ENCODE measurements at regions not wholly inside any gene's neighbourhood (a gene's known extent, or its start where the extent isn't known, plus 50 kb on each side); places are given as distances from the start of the nearest gene placed in this dataset.
A peak's percentile ranks its signal among the peaks of the same experiment; 100 is the strongest.
"Not testable (repeated sequence)": the region's sequence is repeated elsewhere in the genome, so short reads cannot be mapped to it uniquely, and the experiment has no call there.

DNA sequence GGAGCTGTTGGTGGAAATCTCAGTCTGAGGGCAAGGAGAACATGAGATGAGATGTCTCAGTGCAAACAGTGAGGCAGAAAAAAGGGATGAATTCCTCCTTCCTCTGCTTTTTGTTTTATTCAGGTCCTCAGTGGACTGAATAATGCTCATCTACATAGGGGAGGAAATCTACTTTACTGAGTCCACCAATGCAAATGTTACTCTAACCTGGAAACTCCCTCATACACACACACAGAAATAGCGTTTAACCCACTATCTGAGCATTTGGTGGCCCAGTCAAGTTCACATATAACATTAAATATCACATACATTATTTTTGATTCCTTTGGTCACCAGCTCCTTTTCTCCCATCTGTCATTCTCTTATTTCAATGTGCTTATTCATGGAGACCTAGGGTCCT lies 418.8 kb downstream of the TMEM135 start:
- DNase-seq = no peak

DNA sequence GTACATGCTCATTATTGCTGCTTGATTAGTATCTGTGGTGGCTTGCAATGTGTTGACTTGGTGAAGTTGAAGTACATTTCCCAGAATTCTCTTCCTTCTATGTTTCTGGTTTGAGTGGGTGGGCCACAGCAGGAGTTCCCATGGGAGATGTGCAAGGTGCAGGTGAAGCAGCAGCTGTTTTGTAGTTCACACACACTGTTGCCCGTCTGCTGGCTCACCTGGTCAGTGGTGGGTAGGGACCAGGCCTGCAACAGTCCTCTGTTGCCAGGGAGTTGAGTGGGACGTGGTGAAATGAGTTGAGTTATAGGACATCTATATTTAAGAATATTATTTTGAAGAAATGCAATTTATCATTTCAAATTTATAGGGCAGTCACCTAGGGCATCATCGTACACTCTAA lies 417.4 kb downstream of the TMEM135 start:
- DNase-seq = no peak

DNA sequence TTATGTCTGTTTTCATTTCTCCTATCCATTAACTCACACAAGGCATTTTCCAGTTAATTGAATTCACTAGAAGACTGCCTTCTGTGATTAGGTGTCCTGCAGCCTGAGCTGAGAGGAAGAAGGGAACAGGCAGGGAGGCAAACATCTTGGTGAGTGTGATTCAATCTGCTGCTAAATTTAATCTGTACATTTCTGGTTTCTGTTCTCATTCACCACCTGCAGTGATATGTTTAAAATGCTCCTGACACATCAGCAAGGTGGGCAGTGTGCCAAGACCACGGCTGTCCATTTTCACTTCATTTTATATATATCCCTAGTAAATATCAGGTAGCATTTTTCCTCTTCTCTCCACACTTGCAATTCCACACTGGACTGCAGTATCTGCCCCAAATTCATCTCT lies 416.5 kb downstream of the TMEM135 start:
- no peak for DNase-seq

GRCh38 chr11:87453531-87454089 lies 415.9 kb downstream of the TMEM135 start:
- DNase-seq = no peak

GRCh38 chr11:87452025-87452424 lies 414.3 kb downstream of the TMEM135 start:
- DNase-seq = not testable (repeated sequence)

DNA sequence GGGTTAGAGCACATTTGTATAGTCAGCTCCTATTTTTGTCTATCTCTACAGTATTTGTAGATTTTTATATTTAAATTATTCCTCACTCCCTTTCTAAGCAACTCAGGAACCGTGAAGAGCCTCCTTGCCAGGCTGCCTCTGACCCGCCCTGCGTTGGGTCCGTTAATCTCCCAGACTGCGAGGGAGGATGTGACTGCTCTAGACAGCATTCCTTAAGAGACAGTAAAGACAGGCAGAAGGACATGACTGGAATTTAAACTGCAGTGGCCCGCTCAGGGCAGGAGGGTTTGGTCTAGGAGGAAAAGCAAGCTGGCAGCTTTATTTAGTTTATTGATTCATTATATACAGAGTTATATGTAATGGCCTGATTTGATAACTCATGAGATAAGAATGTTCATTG lies 413.7 kb downstream of the TMEM135 start:
- no peak for DNase-seq

- DNase-seq = no peak
Observed at GRCh38 chr11:87447606-87448005, 409.9 kb downstream of the TMEM135 start.

GRCh38 chr11:87444993-87445392 lies 407.3 kb downstream of the TMEM135 start:
- no peak for DNase-seq

- no peak for DNase-seq
Observed at GRCh38 chr11:87443707-87444106, 406.0 kb downstream of the TMEM135 start.

DNA sequence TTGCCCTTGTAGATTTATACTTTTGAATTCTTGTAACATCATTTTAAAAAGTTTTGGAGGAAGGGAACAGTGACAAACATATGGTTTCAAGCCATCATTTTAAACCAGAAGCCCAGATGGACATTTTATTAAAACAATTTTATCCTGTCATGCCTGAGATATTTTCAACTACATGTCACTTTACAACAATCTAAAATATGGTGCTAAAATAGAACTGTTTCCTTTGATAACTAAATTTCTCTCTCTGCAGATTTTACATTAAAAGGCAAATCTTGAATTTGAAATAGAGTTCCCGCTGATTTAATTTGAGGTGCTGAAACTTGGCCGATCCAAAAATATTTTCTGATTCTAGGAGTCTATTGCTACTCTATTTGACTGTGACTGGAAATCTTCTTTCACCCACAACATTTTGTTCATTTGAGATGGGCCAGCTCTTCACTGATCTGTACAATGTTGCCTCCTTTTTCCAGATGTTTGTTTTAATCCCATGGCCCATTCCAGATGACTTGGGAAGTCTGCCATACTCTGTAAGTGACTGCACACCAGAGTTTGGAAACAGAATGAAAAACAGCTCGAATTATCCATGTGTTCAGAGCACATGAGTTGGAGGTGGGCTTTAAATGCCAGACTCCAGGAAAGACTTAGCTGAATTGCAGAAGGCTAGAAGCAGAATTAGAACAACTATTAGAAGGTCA lies 402.5 kb downstream of the TMEM135 start:
- no peak for DNase-seq

DNA sequence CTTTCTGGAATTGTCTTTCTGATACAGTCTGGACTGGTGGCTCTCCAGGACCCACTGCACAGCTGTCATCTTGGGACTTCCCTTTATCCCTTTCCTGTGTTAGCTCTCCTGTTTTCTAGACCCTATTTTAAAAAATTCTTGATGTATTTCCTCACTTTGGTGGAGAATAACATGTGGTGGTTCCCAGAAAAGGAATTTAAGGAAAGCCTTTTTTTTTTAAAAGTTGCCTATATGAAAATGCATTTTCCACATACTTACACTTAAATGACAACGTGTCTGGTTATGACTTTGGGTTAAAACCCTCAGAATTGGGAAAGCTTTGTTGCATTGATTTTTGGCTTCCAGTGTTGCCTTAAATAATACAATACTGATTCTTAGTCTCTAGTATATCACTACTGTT lies 400.7 kb downstream of the TMEM135 start:
- DNase-seq = no peak

DNA sequence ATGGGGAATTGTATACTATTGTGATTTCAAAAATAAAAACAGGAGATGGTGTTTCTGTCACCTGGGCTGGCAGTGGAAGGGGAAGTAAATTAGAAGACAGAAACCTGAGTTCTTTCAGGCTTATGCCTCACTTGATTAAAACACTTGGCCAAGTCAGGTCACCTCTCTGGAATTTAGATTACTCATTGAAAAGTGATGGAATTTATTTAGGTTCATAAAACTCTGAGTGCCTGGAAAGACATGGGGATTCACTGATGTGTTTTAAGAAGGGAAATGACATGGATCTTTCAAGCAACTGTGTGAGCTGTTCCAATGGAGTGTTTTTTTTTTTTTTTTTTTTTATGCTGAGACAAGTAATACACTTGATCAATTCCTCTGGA lies 400.1 kb downstream of the TMEM135 start:
- DNase-seq = no peak

GRCh38 chr11:87437133-87437843 lies 399.6 kb downstream of the TMEM135 start:
- no peak for DNase-seq

GRCh38 chr11:87432022-87432421 lies 394.3 kb downstream of the TMEM135 start:
- DNase-seq = no peak

DNA sequence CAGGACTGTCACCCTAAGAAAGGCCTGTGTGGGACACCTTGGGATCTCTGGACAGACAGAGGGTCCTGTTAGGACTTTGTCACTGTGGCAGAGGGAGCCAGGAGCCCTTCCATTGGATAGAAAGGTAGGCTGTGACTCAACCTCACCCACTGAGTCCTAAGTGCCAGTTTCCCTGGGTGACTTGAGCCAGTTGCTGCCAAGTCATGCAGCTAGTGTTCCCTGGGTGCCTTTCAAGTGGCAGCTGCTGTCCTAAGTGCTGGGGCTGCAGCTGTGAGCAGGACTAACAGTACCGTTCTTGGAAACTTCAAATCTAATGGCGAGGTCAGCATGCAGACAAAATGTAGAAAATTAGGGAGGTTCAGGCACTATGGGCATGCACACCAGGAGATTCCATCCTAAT lies 393.7 kb downstream of the TMEM135 start:
- DNase-seq = no peak

- no peak for DNase-seq
Observed at GRCh38 chr11:87430821-87431220, 393.1 kb downstream of the TMEM135 start.

DNA sequence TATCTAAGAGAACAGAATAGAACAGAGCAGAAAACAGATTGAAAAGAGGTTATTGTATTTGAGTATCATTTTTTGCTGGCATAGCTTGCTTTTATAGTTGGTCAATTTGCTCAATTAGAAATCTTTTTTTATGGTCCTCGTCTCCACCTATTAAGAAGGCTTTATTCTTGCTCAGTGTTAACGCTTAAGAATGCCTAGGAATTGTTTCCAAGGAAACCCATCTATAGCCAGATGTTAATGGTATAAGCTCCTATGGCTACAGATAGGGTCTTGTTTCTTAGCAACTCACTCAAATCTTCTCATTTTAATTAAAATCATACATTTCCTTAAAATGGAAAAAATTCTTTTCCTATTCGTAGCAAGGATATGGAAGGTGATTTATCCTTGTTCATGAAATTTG lies 392.3 kb downstream of the TMEM135 start:
- DNase-seq = no peak

DNA sequence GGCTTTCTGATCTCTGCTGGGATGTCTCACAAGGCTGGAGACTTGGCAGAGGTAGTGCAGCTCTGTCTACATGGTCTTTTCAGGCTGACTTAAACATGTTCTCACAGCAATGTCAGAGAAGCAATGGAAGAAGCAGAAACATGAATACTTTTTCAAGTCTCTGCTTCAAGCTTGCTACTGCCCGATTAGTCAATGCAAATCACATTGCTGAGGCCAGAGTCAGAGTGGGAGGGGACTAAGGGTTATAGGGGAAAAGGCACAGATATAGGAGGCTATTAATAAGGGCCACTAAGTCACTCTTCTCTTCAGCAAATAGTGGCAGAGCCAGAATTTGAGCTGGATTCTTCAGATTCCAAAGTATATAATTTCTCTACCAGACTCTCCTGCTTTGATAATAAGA lies 390.5 kb downstream of the TMEM135 start:
- DNase-seq = no peak

DNA sequence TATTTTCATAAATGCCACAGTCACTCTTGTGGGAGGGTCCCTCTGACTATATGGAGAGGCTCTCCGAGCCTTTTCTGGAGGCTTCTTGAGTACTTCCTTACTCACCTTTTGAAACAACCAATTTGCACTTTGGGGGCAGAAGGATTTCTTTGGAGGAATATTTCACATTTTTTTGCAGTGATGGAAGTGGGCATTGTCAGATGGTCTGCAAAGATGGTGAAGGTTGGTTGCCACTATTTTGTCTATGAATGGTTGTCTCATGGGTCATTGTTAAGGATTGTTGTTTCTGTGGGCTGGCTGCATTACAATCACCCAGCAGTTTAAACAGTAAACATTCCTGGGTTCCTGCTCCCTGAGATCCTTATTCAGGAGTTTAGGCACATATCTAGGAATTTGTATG lies 388.2 kb downstream of the TMEM135 start:
- no peak for DNase-seq

DNA sequence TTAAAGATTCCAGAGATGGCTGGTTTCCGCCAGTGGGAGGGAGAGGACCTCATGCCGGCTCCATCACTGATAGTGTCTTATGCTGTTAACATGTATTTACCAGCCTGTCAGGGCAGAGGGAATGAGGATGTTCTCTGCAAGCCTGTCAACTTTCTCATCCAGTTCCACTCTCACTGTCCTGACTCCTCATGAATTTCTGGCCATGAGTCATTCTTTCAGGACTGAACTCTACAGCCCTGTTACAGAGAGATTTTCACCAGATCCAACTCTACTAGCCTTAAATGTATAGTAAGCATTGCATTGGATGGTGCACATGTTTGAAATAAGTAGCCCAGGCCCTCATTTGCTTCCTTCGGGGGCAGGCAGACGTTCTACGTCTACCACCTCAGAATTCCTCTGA lies 387.7 kb downstream of the TMEM135 start:
- no peak for DNase-seq

DNA sequence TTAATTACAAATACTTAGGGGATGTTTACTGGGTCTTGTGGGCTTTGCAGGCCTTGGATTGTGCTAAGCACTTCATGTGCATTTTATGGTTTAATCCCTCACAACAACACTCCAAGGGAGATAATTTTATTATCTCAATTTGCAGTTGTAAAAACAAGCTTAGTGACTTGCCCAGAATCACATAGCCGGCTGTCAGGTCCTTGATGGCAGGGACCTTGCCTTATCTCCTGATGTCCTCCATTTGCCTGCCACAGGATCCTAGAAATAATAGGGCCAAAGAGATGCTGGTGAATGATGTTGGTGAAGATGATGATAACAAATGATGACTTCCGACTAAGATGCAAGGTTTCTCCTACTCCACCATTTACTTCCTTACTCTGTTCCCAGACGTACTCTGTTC lies 385.4 kb downstream of the TMEM135 start:
- no peak for DNase-seq

GRCh38 chr11:87422566-87422965 lies 384.8 kb downstream of the TMEM135 start:
- DNase-seq = no peak

- peak; percentile 53 for DNase-seq
Observed at GRCh38 chr11:87421422-87421821, 383.7 kb downstream of the TMEM135 start.

- no peak for DNase-seq
Observed at GRCh38 chr11:87417951-87418350, 380.2 kb downstream of the TMEM135 start.

DNA sequence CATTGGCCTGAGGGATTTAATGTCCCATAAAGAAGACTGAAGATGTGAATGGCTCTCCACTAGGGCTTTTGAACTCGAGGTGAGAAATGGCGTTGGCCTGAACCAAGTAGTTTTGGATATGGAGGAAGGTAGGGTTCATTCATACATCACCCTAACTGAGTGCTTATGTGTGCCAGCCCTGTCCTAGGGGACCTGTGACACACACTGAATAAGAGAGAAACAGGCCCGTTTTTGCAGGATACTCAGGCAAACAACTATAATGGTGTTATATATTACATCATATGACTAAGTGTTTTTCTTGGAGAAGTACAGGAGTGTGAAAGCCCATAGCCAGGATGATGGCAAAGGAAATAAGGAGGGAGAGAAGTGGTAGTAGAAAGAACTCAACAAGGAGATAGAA lies 368.1 kb downstream of the TMEM135 start:
- no peak for DNase-seq
